Heart right ventricle (tissue), 16 donors: ENCODE measurements at regions not wholly inside any gene's neighbourhood (a gene's known extent, or its start where the extent isn't known, plus 50 kb on each side); places are given as distances from the start of the nearest gene placed in this dataset.
"Not testable (repeated sequence)": the region's sequence is repeated elsewhere in the genome, so short reads cannot be mapped to it uniquely, and the experiment has no call there.

Experiments used
- ATAC-seq, 8 donors: fragments of 200-7000 bp; cut with Tn5 transposase; one replicate each; pipeline ENCODE4 v1.9.1; 2020; ENCODE audit warnings: mild to moderate bottlenecking in 8 of 8, moderate library complexity in 8 of 8, moderate number of reproducible peaks in 1 of 8
- DNase-seq, 2 donors: peaks; one replicate each; pipeline ENCODE4 v3.0.0-alpha.2; 2020
- H3K27ac ChIP-seq, 10 donors: fragments of 200-600 bp; sonication (generic) in 2 of 10; one replicate each; pipeline versions ENCODE4 v1.5.0 to v1.8.0; 2020 to 2022; ENCODE audit warnings: mild to moderate bottlenecking in 3 of 10
- H3K27me3 ChIP-seq, 7 donors: fragments of 200-600 bp; one replicate each; pipeline ENCODE4 v1.8.0; 2021 to 2022; ENCODE audit warnings: mild to moderate bottlenecking in 2 of 7
- H3K36me3 ChIP-seq, 9 donors: fragments of 200-600 bp; sonication (generic) in 1 of 9; one replicate each; pipeline versions ENCODE4 v1.5.0 to v1.8.0; 2020 to 2022; ENCODE audit warnings: mild to moderate bottlenecking in 2 of 9
- H3K4me1 ChIP-seq, 9 donors: fragments of 200-600 bp; sonication (generic) in 1 of 9; one replicate each; pipeline versions ENCODE4 v1.5.0 to v1.8.0; 2020 to 2022; ENCODE audit warnings: mild to moderate bottlenecking in 4 of 9
- H3K4me3 ChIP-seq, 10 donors: fragments of 200-600 bp; sonication (generic) in 2 of 10; one replicate each; pipeline versions ENCODE4 v1.5.0 to v1.8.0; 2020 to 2022; ENCODE audit warnings: mild to moderate bottlenecking in 7 of 10, moderate library complexity in 2 of 10
- H3K9me3 ChIP-seq, 11 donors: fragments of 200-600 bp in 10 of 11; sonication (generic) in 2 of 11; one replicate each; pipeline versions ENCODE4 v1.5.0 to v1.8.0; 2013 to 2022; ENCODE audit warnings: mild to moderate bottlenecking in 2 of 11, control low read depth in 1 of 11, moderate library complexity in 1 of 11
- CTCF ChIP-seq, 9 donors: fragments of 200-600 bp; sonication (generic) in 2 of 9; IDR thresholded peaks; one replicate each; pipeline versions ENCODE4 v1.5.0 to v1.8.0; 2021 to 2022; ENCODE audit warnings: antibody characterized with exemption in 9 of 9, mild to moderate bottlenecking in 5 of 9, moderate library complexity in 1 of 9
- WGBS, 2 donors: extraction: QIAGEN DNeasy Blood & Tissue Kit; methylation state at CpG; one replicate each; pipeline ENCODE4 v1.1.7; 2013; ENCODE audit warnings: inconsistent platforms in 1 of 2; 5-methylcytosine and 5-hydroxymethylcytosine counted together
- intact Hi-C, 10 donors: fragments of 100-400 bp; cut with DNase I; formaldehyde crosslinking; loops; one replicate each; pipeline versions ENCODE4 v1.11.1 to v1.14.2; 2022
- donor health status: Arrhythmogenic right ventricular cardiomyopathy.
- donor health status: ischemic (EF 13 %, LVEDD 7.1; RV severe dilation, severe dysfunction).
- donor health status: healthy with polysubstance abuse.
- donor health status: DM: no; HTN: yes; CAD: no.
- donor health status: DM: no; HTN: no; CAD: no.
- donor health status: ischemic (EF 25% LVEDD 6.9; RV normal size, moderate dysfunction).
- donor health status: ischemic (EF 25% LVEDD 5.7; RV mildly dilated, moderate dysfunction).
- donor health status: healthy.
- donor health status: DM: yes; HTN: yes; CAD: no.
- donor health status: Ischemic cardiomyopathy.
- donor health status: ischemic (EF 35%, LVEDD 5.7; RV mildly dilated, moderate dysfunction).
- donor health status: nonischemic (EF 11% LVEDD 7.7; RV severe dilation, severe dysfunction).
- donor health status: DM: yes; HTN: yes; CAD: no.
- donor health status: PGD.
- donor health status: ischemic (EF 29% LVEDD 5.4; RV normal size, mild dysfunction).
- donor health status: nonischemic (EF 23%, LVEDD 6.1; RV moderate dilation, normal function).

- no peaks in the 10 kb centered on the region for H3K4me1 ChIP-seq
- no peak overlapping the region for H3K27ac ChIP-seq
- intact Hi-C loops, result no loop called here
- DNase-seq, result no peak
- no peaks in the 10 kb centered on the region for H3K9me3 ChIP-seq
- no peak for TF ChIP-seq CTCF (IDR thresholded peaks at IDR 0.05)
- no peaks in the 10 kb centered on the region for H3K27me3 ChIP-seq
- H3K4me3 ChIP-seq, result no peak overlapping the region
- no peak for ATAC-seq
- no peaks in the 10 kb centered on the region for H3K36me3 ChIP-seq
Observed at GRCh38 chr5:60435808-60436207, 264.2 kb downstream of the DEPDC1B start.

GRCh38 chr5:60426189-60426588, 273.8 kb downstream of the DEPDC1B start:
- H3K36me3 ChIP-seq, ATAC-seq, intact Hi-C loops, DNase-seq, H3K27me3 ChIP-seq, H3K27ac ChIP-seq, H3K4me3 ChIP-seq, H3K4me1 ChIP-seq: not testable (repeated sequence)
- H3K9me3 ChIP-seq, result peaks cover 0 to 18% (median 3%) of the 10 kb centered on the region in 11 donors
- WGBS, 2 donors, result 92 to 94% methylated on average over 3 of the region's 3 CpGs

GRCh38 chr5:60420773-60421172, 279.2 kb downstream of the DEPDC1B start:
- intact Hi-C loops, result not testable (repeated sequence)

DNA sequence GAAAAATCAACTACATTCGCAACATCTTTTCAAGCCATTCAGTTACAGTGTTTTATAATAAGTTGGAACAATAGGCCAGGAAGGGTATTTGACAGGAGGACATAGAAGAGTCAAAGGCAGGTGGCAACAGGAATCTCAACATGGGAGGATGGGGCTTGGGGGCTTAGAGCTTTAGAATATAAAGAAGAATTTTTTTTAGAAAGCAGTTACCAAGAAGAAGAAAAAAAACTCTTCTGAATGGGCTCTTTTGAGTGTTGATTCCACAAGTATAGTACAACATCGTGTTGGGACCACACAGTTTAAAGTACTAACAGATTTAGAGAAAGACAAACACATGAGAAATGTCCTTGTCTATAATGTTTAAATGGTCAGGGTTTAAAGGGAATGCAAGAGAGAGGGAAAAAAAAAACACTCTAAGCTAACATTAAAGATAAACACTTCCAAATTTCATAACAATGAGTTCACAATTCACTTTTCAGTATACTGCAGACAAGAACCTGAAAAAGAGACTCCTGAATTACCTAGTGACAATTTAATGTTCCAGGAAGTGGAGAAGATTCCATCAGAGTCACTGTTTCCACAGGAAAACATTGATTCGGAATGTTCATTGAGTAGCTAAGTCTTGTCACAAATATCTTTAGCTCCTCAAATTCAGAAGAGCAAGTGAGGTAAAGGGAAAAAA, 282.3 kb downstream of the DEPDC1B start:
- peaks cover 0 to 14% (median 3%) of the 10 kb centered on the region in 11 donors for H3K9me3 ChIP-seq
- 73 to 74% methylated on average over 3 of the region's 3 CpGs for WGBS, 2 donors
- no peaks in the 10 kb centered on the region for H3K4me1 ChIP-seq
- H3K4me3 ChIP-seq, result no peak overlapping the region
- ATAC-seq (no peak), DNase-seq (no peak)
- TF ChIP-seq CTCF (IDR thresholded peaks at IDR 0.05), result no peak
- intact Hi-C loops, result no loop called here
- H3K36me3 ChIP-seq, result no peaks in the 10 kb centered on the region
- H3K27ac ChIP-seq, result no peak overlapping the region
- H3K27me3 ChIP-seq, result no peaks in the 10 kb centered on the region

More at GRCh38 chr5:60420773-60421172, 279.2 kb downstream of the DEPDC1B start:
- not testable (repeated sequence) for H3K27ac ChIP-seq, H3K36me3 ChIP-seq, H3K27me3 ChIP-seq, ATAC-seq, H3K4me3 ChIP-seq, DNase-seq, H3K4me1 ChIP-seq
- peaks cover 0 to 24% (median 4%) of the 10 kb centered on the region in 11 donors for H3K9me3 ChIP-seq
- whole genome bisulfite sequencing, 2 donors, result 78 to 83% methylated on average over 3 of the region's 3 CpGs

DNA sequence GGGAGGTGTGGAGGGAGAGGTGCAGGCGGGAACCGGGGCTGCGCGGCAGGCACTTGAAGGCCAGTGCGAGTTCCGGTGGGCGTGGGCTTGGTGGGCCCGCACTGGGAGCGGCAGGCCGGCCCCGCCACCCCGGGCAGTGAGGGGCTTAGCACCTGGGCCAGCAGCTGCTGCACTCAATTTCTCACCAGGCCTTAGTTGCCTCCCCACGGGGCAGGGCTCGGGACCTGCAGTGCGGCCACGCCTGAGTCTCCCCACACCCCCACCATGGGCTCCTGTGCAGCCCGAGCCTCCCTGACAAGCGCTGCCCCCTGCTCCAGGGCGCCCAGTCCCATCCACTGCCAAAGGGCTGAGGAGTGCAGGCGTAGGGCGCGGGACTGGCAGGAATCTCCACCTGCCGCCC, 284.5 kb downstream of the DEPDC1B start:
- Histone ChIP-seq H3K27ac (no peak overlapping the region), H3K36me3 (no peaks in the 10 kb centered on the region), H3K4me1 (no peaks in the 10 kb centered on the region), H3K4me3 (no peak overlapping the region), H3K9me3 (peaks cover 0 to 6% (median 0%) of the 10 kb centered on the region in 11 donors), H3K27me3 (no peaks in the 10 kb centered on the region)
- WGBS, 2 donors, result 96 to 98% methylated on average over 22 to 23 of the region's 23 CpGs
- DNase-seq (no peak), ATAC-seq (no peak)
- intact Hi-C loops, result no loop called here
- TF ChIP-seq CTCF (IDR thresholded peaks at IDR 0.05), result no peak
